Mesendoderm (in vitro differentiated cells): ENCODE measurements at regions not wholly inside any gene's neighbourhood (a gene's known extent, or its start where the extent isn't known, plus 50 kb on each side); places are given as distances from the start of the nearest gene placed in this dataset.

Experiments
- DNase-seq: peaks from one replicate; pipeline ENCODE4 v3.0.0; 2013
- H2AK5ac ChIP-seq: 2 replicates; pipeline ENCODE4 v1.6.1; 2013; ENCODE audit warnings: low read length, inconsistent platforms
- H2BK120ac ChIP-seq: 2 replicates; pipeline ENCODE4 v1.6.1; 2013; ENCODE audit warnings: low read depth, mild to moderate bottlenecking, low read length, moderate library complexity, mixed read lengths
- H2BK15ac ChIP-seq: replicated peaks from 2 replicates; pipeline ENCODE4 v1.6.1; 2013; ENCODE audit warnings: low read depth, mild to moderate bottlenecking, moderate library complexity
- H2BK5ac ChIP-seq: 2 replicates; pipeline ENCODE4 v1.6.1; 2013; ENCODE audit warnings: low read length, inconsistent platforms
- H3K18ac ChIP-seq: 2 replicates; pipeline ENCODE4 v1.6.1; 2013; ENCODE audit warnings: mild to moderate bottlenecking, low read length, mixed read lengths
- H3K23ac ChIP-seq: one replicate; pipeline ENCODE4 v1.6.1; 2013; ENCODE audit warnings: low read length
- H3K27ac ChIP-seq: 2 replicates; pipeline ENCODE4 v1.5.1; 2013; ENCODE audit warnings: low read depth, mild to moderate bottlenecking, inconsistent platforms, low read length, moderate library complexity
- H3K27me3 ChIP-seq: 2 replicates; pipeline ENCODE4 v1.6.1; 2013; ENCODE audit warnings: low read length, control low read depth, mild to moderate bottlenecking, inconsistent platforms; ENCODE audit not compliant: insufficient read depth, poor library complexity
- H3K36me3 ChIP-seq: 2 replicates; pipeline ENCODE4 v1.6.1; 2013; ENCODE audit warnings: low read length, inconsistent platforms; ENCODE audit not compliant: control insufficient read depth, insufficient read depth
- H3K4ac ChIP-seq: one replicate; pipeline ENCODE4 v1.6.1; 2013; ENCODE audit warnings: low read depth, mild to moderate bottlenecking, low read length, moderate library complexity
- H3K4me1 ChIP-seq: 2 replicates; pipeline ENCODE4 v1.6.1; 2013; ENCODE audit warnings: low read depth, low read length, inconsistent platforms; ENCODE audit not compliant: control insufficient read depth
- H3K4me2 ChIP-seq: 2 replicates; pipeline ENCODE4 v1.6.1; 2013; ENCODE audit warnings: low read length
- H3K4me3 ChIP-seq: 2 replicates; pipeline ENCODE4 v1.5.1; 2013; ENCODE audit warnings: mild to moderate bottlenecking, low read length
- H3K56ac ChIP-seq: one replicate; pipeline ENCODE4 v1.6.1; 2013; ENCODE audit warnings: low read length
- H3K79me1 ChIP-seq: 2 replicates; pipeline ENCODE4 v1.6.1; 2013; ENCODE audit warnings: low read length, inconsistent platforms
- H3K79me2 ChIP-seq: 2 replicates; pipeline ENCODE4 v1.6.1; 2013; ENCODE audit warnings: mild to moderate bottlenecking, low read length; ENCODE audit not compliant: control insufficient read depth, insufficient read depth
- H3K9ac ChIP-seq: 2 replicates; pipeline ENCODE4 v1.6.1; 2013; ENCODE audit warnings: low read length, inconsistent platforms
- H4K5ac ChIP-seq: one replicate; pipeline ENCODE4 v1.6.1; 2013; ENCODE audit warnings: low read length
- H4K8ac ChIP-seq: one replicate; pipeline ENCODE4 v1.6.1; 2013; ENCODE audit warnings: low read depth, mild to moderate bottlenecking, control low read depth, low read length, moderate library complexity
- WGBS: extraction: QIAGEN DNeasy Blood & Tissue Kit; methylation state at CpG from one replicate; pipeline ENCODE4 v1.1.7; 2013; ENCODE audit warnings: low lambda C conversion rate, missing lambda C conversion rate; ENCODE audit not compliant: insufficient coverage; ENCODE audit errors: extremely low coverage; 5-methylcytosine and 5-hydroxymethylcytosine counted together

GRCh38 chr13:53266757-53267156, 238.1 kb downstream of the OLFM4 start:
- Histone ChIP-seq H2BK15ac (no peak overlapping the region), H3K4me1 (no peaks in the 10 kb centered on the region), H3K36me3 (no peaks in the 10 kb centered on the region), H3K4ac (no peak overlapping the region), H3K4me2 (no peak overlapping the region), H3K79me1 (no peaks in the 10 kb centered on the region), H3K18ac (no peak overlapping the region), H4K5ac (no peak overlapping the region), H3K56ac (no peak overlapping the region), H3K79me2 (no peaks in the 10 kb centered on the region), H3K9ac (no peak overlapping the region), H4K8ac (no peak overlapping the region), H3K4me3 (no peak overlapping the region), H2BK120ac (no peak overlapping the region), H2AK5ac (no peak overlapping the region), H3K27ac (no peak overlapping the region), H3K27me3 (no peaks in the 10 kb centered on the region), H3K23ac (no peak overlapping the region), H2BK5ac (no peak overlapping the region)
- 90% methylated on average over 1 of the region's 4 CpGs for WGBS
- DNase-seq, result no peak

GRCh38 chr13:53269634-53270033, 241.0 kb downstream of the OLFM4 start:
- no peak overlapping the region for H4K5ac ChIP-seq
- no peaks in the 10 kb centered on the region for H3K79me2 ChIP-seq
- H3K4me2 ChIP-seq, result no peak overlapping the region
- H2AK5ac ChIP-seq, result no peak overlapping the region
- no peak overlapping the region for H3K23ac ChIP-seq
- H3K9ac ChIP-seq, result no peak overlapping the region
- no peak overlapping the region for H2BK5ac ChIP-seq
- H3K4ac ChIP-seq, result no peak overlapping the region
- H3K36me3 ChIP-seq, result no peaks in the 10 kb centered on the region
- no peak overlapping the region for H3K27ac ChIP-seq
- no peak overlapping the region for H3K56ac ChIP-seq
- no peak overlapping the region for H2BK15ac ChIP-seq
- no peak overlapping the region for H2BK120ac ChIP-seq
- H3K4me1 ChIP-seq, result no peaks in the 10 kb centered on the region
- H3K27me3 ChIP-seq, result peaks cover 3% of the 10 kb centered on the region
- H3K18ac ChIP-seq, result no peak overlapping the region
- no CpG with 5 or more reads among the region's 6 CpGs for WGBS
- H3K4me3 ChIP-seq, result no peak overlapping the region
- no peaks in the 10 kb centered on the region for H3K79me1 ChIP-seq
- DNase-seq, result no peak
- H4K8ac ChIP-seq, result no peak overlapping the region

- Histone ChIP-seq H3K56ac (no peak overlapping the region), H3K4me1 (peaks cover 4% of the 10 kb centered on the region), H4K8ac (no peak overlapping the region), H2BK5ac (no peak overlapping the region), H3K4me2 (no peak overlapping the region), H2BK15ac (no peak overlapping the region), H3K9ac (no peak overlapping the region), H3K27me3 (peaks cover 3% of the 10 kb centered on the region), H3K4ac (no peak overlapping the region), H3K79me2 (no peaks in the 10 kb centered on the region), H3K18ac (no peak overlapping the region), H2BK120ac (no peak overlapping the region), H2AK5ac (no peak overlapping the region), H4K5ac (no peak overlapping the region), H3K4me3 (no peak overlapping the region), H3K27ac (no peak overlapping the region), H3K79me1 (no peaks in the 10 kb centered on the region), H3K23ac (no peak overlapping the region), H3K36me3 (no peaks in the 10 kb centered on the region)
- no CpG with 5 or more reads among the region's 2 CpGs for WGBS
- peak; percentile 18 for DNase-seq
Measured at GRCh38 chr13:53272873-53273272, 244.3 kb downstream of the OLFM4 start.

- Histone ChIP-seq H2BK120ac (no peak overlapping the region), H3K4me1 (peaks cover 4% of the 10 kb centered on the region), H2AK5ac (no peak overlapping the region), H3K4me3 (no peak overlapping the region), H2BK5ac (no peak overlapping the region), H3K79me2 (no peaks in the 10 kb centered on the region), H3K18ac (no peak overlapping the region), H3K27me3 (peaks cover 12% of the 10 kb centered on the region), H3K79me1 (no peaks in the 10 kb centered on the region), H3K27ac (no peak overlapping the region), H4K5ac (no peak overlapping the region), H4K8ac (no peak overlapping the region), H3K4ac (no peak overlapping the region), H3K9ac (no peak overlapping the region), H3K4me2 (no peak overlapping the region), H2BK15ac (no peak overlapping the region), H3K23ac (no peak overlapping the region), H3K56ac (peak overlapping the region; percentile 53), H3K36me3 (no peaks in the 10 kb centered on the region)
- DNase-seq, result peak; percentile 93
- WGBS, result no CpG with 5 or more reads among the region's 2 CpGs
Measured at GRCh38 chr13:53276265-53276664, 247.7 kb downstream of the OLFM4 start.

- no peak overlapping the region for H4K5ac ChIP-seq
- no peak overlapping the region for H4K8ac ChIP-seq
- H2BK5ac ChIP-seq, result no peak overlapping the region
- no peak overlapping the region for H3K27ac ChIP-seq
- no peak overlapping the region for H3K18ac ChIP-seq
- no peak overlapping the region for H3K4ac ChIP-seq
- H3K79me2 ChIP-seq, result no peaks in the 10 kb centered on the region
- no peak overlapping the region for H3K9ac ChIP-seq
- H2AK5ac ChIP-seq, result no peak overlapping the region
- H3K4me3 ChIP-seq, result no peak overlapping the region
- no peaks in the 10 kb centered on the region for H3K4me1 ChIP-seq
- no peak for DNase-seq
- H3K27me3 ChIP-seq, result peaks cover 14% of the 10 kb centered on the region
- H2BK120ac ChIP-seq, result no peak overlapping the region
- no peak overlapping the region for H3K4me2 ChIP-seq
- H3K23ac ChIP-seq, result no peak overlapping the region
- no peaks in the 10 kb centered on the region for H3K79me1 ChIP-seq
- no peaks in the 10 kb centered on the region for H3K36me3 ChIP-seq
- no peak overlapping the region for H3K56ac ChIP-seq
- no peak overlapping the region for H2BK15ac ChIP-seq
Measured at GRCh38 chr13:53281677-53282076, 253.1 kb downstream of the OLFM4 start.

GRCh38 chr13:53285896-53286430, 257.4 kb downstream of the OLFM4 start:
- Histone ChIP-seq H2BK120ac (no peak overlapping the region), H3K9ac (no peak overlapping the region), H3K23ac (no peak overlapping the region), H2AK5ac (no peak overlapping the region), H3K4me3 (no peak overlapping the region), H3K4me2 (no peak overlapping the region), H2BK5ac (no peak overlapping the region), H3K56ac (no peak overlapping the region), H4K8ac (no peak overlapping the region), H3K27ac (no peak overlapping the region), H3K4me1 (no peaks in the 10 kb centered on the region), H3K36me3 (no peaks in the 10 kb centered on the region), H2BK15ac (no peak overlapping the region), H3K79me2 (no peaks in the 10 kb centered on the region), H3K4ac (no peak overlapping the region), H3K27me3 (peaks cover 7% of the 10 kb centered on the region), H3K18ac (no peak overlapping the region), H3K79me1 (no peaks in the 10 kb centered on the region), H4K5ac (no peak overlapping the region)
- no CpG with 5 or more reads among the region's 7 CpGs for WGBS
- DNase-seq, result no peak
